ENCODE measurements at regions not wholly inside any gene's neighbourhood (a gene's known extent, or its start where the extent isn't known, plus 50 kb on each side); places are given as distances from the start of the nearest gene placed in this dataset.

DNA sequence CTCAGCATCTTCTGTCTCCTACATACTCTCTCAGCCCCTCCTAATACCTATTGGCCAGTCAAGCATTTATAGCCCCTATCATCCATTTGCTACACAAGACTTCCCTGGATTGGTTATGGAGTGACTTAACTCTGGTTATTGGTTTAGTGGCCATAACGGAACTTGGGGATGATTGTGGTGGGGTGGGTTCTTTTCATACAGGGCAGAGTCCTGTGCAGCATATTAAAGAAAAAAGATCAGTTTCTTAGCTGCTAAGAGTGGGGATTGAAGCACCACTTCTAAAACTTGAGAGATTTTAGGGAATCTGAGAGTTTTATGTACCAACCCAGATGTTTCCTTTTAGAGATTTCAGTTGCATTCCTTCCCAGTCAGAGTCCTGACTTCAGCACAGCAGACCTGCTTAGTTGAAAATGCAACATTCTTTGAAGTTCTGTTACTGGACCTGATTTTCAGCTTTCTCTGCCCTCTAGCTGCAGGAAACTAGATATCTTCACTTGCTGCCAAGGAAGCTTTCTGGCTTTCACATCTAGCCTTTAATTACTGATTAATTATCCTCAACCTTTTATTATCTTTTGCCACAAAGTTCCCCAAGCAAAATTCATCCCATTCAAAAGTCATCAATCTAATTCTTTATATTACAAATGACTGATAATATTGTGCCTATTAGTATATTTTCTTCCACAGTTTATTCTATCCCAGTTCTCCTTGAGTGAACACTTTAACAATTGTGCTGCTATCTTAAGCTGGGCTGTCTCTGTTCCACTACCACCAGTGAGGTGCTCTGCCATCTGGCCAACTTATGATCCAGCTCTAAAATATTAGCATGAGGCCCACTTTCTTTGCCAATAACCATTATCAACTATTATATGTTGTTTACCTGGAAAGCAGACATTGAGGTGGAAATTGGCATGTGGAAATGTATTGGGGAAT is 906.0 kb upstream of the ALCAM start:
- Histone ChIP-seq H3K79me2 (ENCODE audit: insufficient read depth, low read length) (no peaks in the 10 kb centered on the region), H3K27ac (ENCODE audit: low read length) (no peak overlapping the region), H2AFZ (ENCODE audit: low read depth, low read length) (no peak overlapping the region), H3K9me3 (ENCODE audit: insufficient read depth, low read length, severe bottlenecking) (no peaks in the 10 kb centered on the region), H3K4me2 (ENCODE audit: insufficient read depth, low read length) (no peak overlapping the region), H3K4me1 (ENCODE audit: insufficient read depth, low read length) (no peaks in the 10 kb centered on the region), H3K36me3 (ENCODE audit: insufficient read depth, low read length) (no peaks in the 10 kb centered on the region), H3K27me3 (ENCODE audit: insufficient read depth, low read length, poor library complexity) (no peaks in the 10 kb centered on the region), H4K20me1 (ENCODE audit: insufficient read depth, low read length) (no peaks in the 10 kb centered on the region), H3K4me3 (ENCODE audit: low read depth in 1 of 2, low read length in 2 of 2) (no peak overlapping the region), H3K9ac (ENCODE audit: low read depth, low read length) (no peak overlapping the region)
- ATAC-seq (ENCODE audit: insufficient read depth, low read depth) (no peak), DNase-seq (no peak)
- no peak for TF ChIP-seq EZH2 (IDR thresholded peaks at IDR 0.05; ENCODE audit: borderline replicate concordance, low read depth, low read length, severe bottlenecking)
- TF ChIP-seq, protein P1, sequence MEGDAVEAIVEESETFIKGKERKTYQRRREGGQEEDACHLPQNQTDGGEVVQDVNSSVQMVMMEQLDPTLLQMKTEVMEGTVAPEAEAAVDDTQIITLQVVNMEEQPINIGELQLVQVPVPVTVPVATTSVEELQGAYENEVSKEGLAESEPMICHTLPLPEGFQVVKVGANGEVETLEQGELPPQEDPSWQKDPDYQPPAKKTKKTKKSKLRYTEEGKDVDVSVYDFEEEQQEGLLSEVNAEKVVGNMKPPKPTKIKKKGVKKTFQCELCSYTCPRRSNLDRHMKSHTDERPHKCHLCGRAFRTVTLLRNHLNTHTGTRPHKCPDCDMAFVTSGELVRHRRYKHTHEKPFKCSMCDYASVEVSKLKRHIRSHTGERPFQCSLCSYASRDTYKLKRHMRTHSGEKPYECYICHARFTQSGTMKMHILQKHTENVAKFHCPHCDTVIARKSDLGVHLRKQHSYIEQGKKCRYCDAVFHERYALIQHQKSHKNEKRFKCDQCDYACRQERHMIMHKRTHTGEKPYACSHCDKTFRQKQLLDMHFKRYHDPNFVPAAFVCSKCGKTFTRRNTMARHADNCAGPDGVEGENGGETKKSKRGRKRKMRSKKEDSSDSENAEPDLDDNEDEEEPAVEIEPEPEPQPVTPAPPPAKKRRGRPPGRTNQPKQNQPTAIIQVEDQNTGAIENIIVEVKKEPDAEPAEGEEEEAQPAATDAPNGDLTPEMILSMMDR (IDR thresholded peaks at IDR 0.05; ENCODE audit: borderline replicate concordance, extremely low read depth, low read length, poor library complexity, severe bottlenecking) = peak; percentile 11

DNA sequence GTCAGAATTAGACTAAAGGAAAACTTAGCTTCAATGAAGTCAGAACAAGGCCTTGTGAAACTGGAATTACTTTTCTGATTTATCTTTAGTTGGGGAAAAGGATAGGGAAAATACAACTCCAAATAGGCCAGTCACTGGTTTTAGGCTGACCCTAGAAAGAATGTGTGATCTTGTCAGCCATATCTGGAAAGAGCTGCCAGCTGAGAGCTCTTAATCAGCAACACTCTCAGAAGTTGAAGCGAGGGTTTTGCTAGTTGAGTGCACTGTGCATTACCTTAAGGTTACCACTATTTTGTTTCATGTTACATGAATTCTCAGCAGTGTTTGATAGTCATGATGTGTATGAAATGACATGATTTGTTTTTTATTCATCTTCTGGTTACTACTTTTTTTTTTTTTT is 905.3 kb upstream of the ALCAM start:
- Histone ChIP-seq H3K9ac (ENCODE audit: low read depth, low read length) (no peak overlapping the region), H3K79me2 (ENCODE audit: insufficient read depth, low read length) (no peaks in the 10 kb centered on the region), H2AFZ (ENCODE audit: low read depth, low read length) (no peak overlapping the region), H3K27ac (ENCODE audit: low read length) (no peak overlapping the region), H3K4me3 (ENCODE audit: low read depth in 1 of 2, low read length in 2 of 2) (no peak overlapping the region), H4K20me1 (ENCODE audit: insufficient read depth, low read length) (no peaks in the 10 kb centered on the region), H3K4me2 (ENCODE audit: insufficient read depth, low read length) (no peak overlapping the region), H3K27me3 (ENCODE audit: insufficient read depth, low read length, poor library complexity) (no peaks in the 10 kb centered on the region), H3K36me3 (ENCODE audit: insufficient read depth, low read length) (no peaks in the 10 kb centered on the region), H3K4me1 (ENCODE audit: insufficient read depth, low read length) (no peaks in the 10 kb centered on the region), H3K9me3 (ENCODE audit: insufficient read depth, low read length, severe bottlenecking) (no peaks in the 10 kb centered on the region)
- no peak for DNase-seq
- TF ChIP-seq, protein P1 (IDR thresholded peaks at IDR 0.05; ENCODE audit: borderline replicate concordance, extremely low read depth, low read length, poor library complexity, severe bottlenecking) = no peak
- TF ChIP-seq EZH2 (IDR thresholded peaks at IDR 0.05; ENCODE audit: borderline replicate concordance, low read depth, low read length, severe bottlenecking) = no peak
- no peak for ATAC-seq (ENCODE audit: insufficient read depth, low read depth)

DNA sequence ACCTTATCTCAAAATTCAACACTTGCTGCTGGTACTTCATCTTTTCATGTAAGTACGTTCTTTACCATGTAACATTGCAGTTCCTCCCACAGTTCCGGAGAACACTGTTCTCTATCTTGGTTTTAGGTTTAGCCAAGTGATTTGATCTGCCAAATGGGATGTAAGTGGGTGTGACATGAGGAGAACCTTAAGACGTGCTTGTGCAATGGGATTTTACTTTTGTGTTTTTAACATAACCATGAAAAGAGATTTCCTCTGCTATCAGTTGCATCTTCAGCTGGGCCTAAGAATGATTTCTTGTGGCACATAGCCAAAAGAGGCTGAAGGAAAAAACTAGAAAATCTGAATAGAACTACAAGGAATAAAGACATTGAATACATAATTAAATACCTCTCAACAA is 894.5 kb upstream of the ALCAM start:
- no peaks in the 10 kb centered on the region for H3K36me3 ChIP-seq (ENCODE audit: insufficient read depth, low read length)
- H3K9me3 ChIP-seq (ENCODE audit: insufficient read depth, low read length, severe bottlenecking) = peaks cover 3% of the 10 kb centered on the region
- H3K27ac ChIP-seq (ENCODE audit: low read length) = no peak overlapping the region
- no peaks in the 10 kb centered on the region for H4K20me1 ChIP-seq (ENCODE audit: insufficient read depth, low read length)
- no peak overlapping the region for H2AFZ ChIP-seq (ENCODE audit: low read depth, low read length)
- H3K79me2 ChIP-seq (ENCODE audit: insufficient read depth, low read length) = no peaks in the 10 kb centered on the region
- H3K4me2 ChIP-seq (ENCODE audit: insufficient read depth, low read length) = no peak overlapping the region
- no peak for ATAC-seq (ENCODE audit: insufficient read depth, low read depth)
- H3K9ac ChIP-seq (ENCODE audit: low read depth, low read length) = no peak overlapping the region
- H3K4me1 ChIP-seq (ENCODE audit: insufficient read depth, low read length) = no peaks in the 10 kb centered on the region
- H3K27me3 ChIP-seq (ENCODE audit: insufficient read depth, low read length, poor library complexity) = no peaks in the 10 kb centered on the region
- TF ChIP-seq EZH2 (IDR thresholded peaks at IDR 0.05; ENCODE audit: borderline replicate concordance, low read depth, low read length, severe bottlenecking) = no peak
- TF ChIP-seq, protein P1 (IDR thresholded peaks at IDR 0.05; ENCODE audit: borderline replicate concordance, extremely low read depth, low read length, poor library complexity, severe bottlenecking) = no peak
- no peak for DNase-seq
- H3K4me3 ChIP-seq (ENCODE audit: low read depth in 1 of 2, low read length in 2 of 2) = no peak overlapping the region
